K562 (cell line): ENCODE measurements at regions not wholly inside any gene's neighbourhood (a gene's known extent, or its start where the extent isn't known, plus 50 kb on each side); places are given as distances from the start of the nearest gene placed in this dataset.

Experiments
- CCAR2 ChIP-seq: fragments of 200-400 bp; formaldehyde crosslinking; IDR thresholded peaks from 2 replicates; pipeline ENCODE4 v1.6.1; 2017; ENCODE audit warnings: mild to moderate bottlenecking, low read depth, low read length
- CEBPG ChIP-seq, 3 experiments: fragments of 200-800 bp in 1 of 3; sonication (Bioruptor generic) in 1 of 3; sonication (generic) in 1 of 3; formaldehyde crosslinking in 1 of 3; IDR thresholded peaks in 2 of 3; conservative IDR thresholded peaks in 1 of 3; 2 replicates each; pipeline versions ENCODE4 v1.6.1 to v1.8.0; 2016 to 2022; ENCODE audit warnings: missing compliant biosample characterization in 2 of 3, missing genetic modification characterization in 2 of 3, mild to moderate bottlenecking in 1 of 3, missing genetic modification reagents in 1 of 3
- ETV6 ChIP-seq, 3 experiments: fragments of 150-350 bp in 1 of 3; sonication (generic) in 1 of 3; formaldehyde crosslinking in 1 of 3; IDR thresholded peaks; 2 replicates each; pipeline versions ENCODE4 v1.6.1 to v1.8.0; 2014 to 2022; ENCODE audit warnings: borderline replicate concordance in 2 of 3, low read depth in 2 of 3, antibody characterized with exemption in 1 of 3, low read length in 1 of 3, mild to moderate bottlenecking in 1 of 3, missing genetic modification reagents in 1 of 3
- JUND ChIP-seq, 2 experiments: IDR thresholded peaks; 2 replicates in 1 of 2; 3 replicates in 1 of 2; pipeline ENCODE4 v1.6.1; 2011; ENCODE audit warnings: borderline replicate concordance in 2 of 2, low read depth in 2 of 2, low read length in 2 of 2, improper control_type of control experiment in 1 of 2, missing biosample characterization in 1 of 2, missing genetic modification characterization in 1 of 2, missing genetic modification reagents in 1 of 2
- KLF13 ChIP-seq: fragments of 450-650 bp; IDR thresholded peaks from 2 replicates; pipeline ENCODE4 v1.6.1; 2016; ENCODE audit warnings: missing genetic modification characterization, low read depth, mild to moderate bottlenecking, missing compliant biosample characterization, moderate library complexity, borderline replicate concordance
- POLR2A ChIP-seq: fragments of 450-650 bp; conservative IDR thresholded peaks from 2 replicates; pipeline ENCODE4 v1.6.1; 2016
- REST ChIP-seq, 2 experiments: fragments of 450-650 bp; formaldehyde crosslinking in 1 of 2; IDR thresholded peaks; 2 replicates each; pipeline versions ENCODE4 v1.4.0 to v1.6.1; 2014 to 2020; ENCODE audit warnings: mild to moderate bottlenecking in 2 of 2, borderline replicate concordance in 1 of 2, low read depth in 1 of 2
- ZBTB11 ChIP-seq, 3 experiments: fragments of 200-800 bp in 1 of 3; fragments of 250-450 bp in 1 of 3; fragments of 450-650 bp in 1 of 3; sonication (Bioruptor Pico) in 1 of 3; sonication (Bioruptor generic) in 1 of 3; formaldehyde crosslinking in 1 of 3; IDR thresholded peaks; 2 replicates each; pipeline versions ENCODE4 v1.6.1 to v1.8.0; 2016 to 2022; ENCODE audit warnings: mild to moderate bottlenecking in 2 of 3, missing genetic modification characterization in 2 of 3, missing compliant biosample characterization in 1 of 3, moderate library complexity in 1 of 3
- ZHX1 ChIP-seq: fragments of 150-350 bp; conservative IDR thresholded peaks from 2 replicates; pipeline ENCODE4 v1.6.1; 2014; ENCODE audit warnings: low read length

GRCh38 chr7:40965016-40965415 lies 737.9 kb downstream of the INHBA start:
- no peak for TF ChIP-seq CCAR2
- TF ChIP-seq REST (IDR thresholded peaks at IDR 0.05; ENCODE audit: borderline replicate concordance): no peak
- TF ChIP-seq REST (CRISPR knock-in tag; IDR thresholded peaks at IDR 0.05; ENCODE audit: low read depth): no peak
- TF ChIP-seq ZHX1: no peak
- no peak for TF ChIP-seq JUND (IDR thresholded peaks at IDR 0.05; ENCODE audit: borderline replicate concordance, low read depth, low read length)
- TF ChIP-seq JUND (tag; IDR thresholded peaks at IDR 0.05; ENCODE audit: borderline replicate concordance, low read depth, low read length): no peak
- no peak for TF ChIP-seq ETV6 (IDR thresholded peaks at IDR 0.05; ENCODE audit: borderline replicate concordance in 1 of 2, low read depth in 2 of 2, low read length in 1 of 2)
- TF ChIP-seq ETV6 (CRISPR knock-in tag; IDR thresholded peaks at IDR 0.05; ENCODE audit: borderline replicate concordance): no peak
- no peak for TF ChIP-seq CEBPG (CRISPR knock-in tag; IDR thresholded peaks at IDR 0.05)
- TF ChIP-seq CEBPG (tag; conservative IDR thresholded peaks at IDR 0.05 in 1 of 2, IDR thresholded peaks at IDR 0.05 in 1 of 2): no peak
- TF ChIP-seq KLF13 (tag): no peak
- TF ChIP-seq ZBTB11 (CRISPR knock-in tag; IDR thresholded peaks at IDR 0.05): no peak
- no peak for TF ChIP-seq POLR2A
